A673 (cell line): ENCODE measurements at regions not wholly inside any gene's neighbourhood (a gene's known extent, or its start where the extent isn't known, plus 50 kb on each side); places are given as distances from the start of the nearest gene placed in this dataset.

ENCODE experiments used
- EZH2 ChIP-seq: fragments of 200-600 bp; sonication (generic); IDR thresholded peaks from 2 replicates; pipeline ENCODE4 v1.6.1; 2017; ENCODE audit warnings: borderline replicate concordance, low read depth, mild to moderate bottlenecking, mixed read lengths, antibody characterized with exemption, low read length; ENCODE audit not compliant: poor library complexity, severe bottlenecking
- TF ChIP-seq, protein P1 (sequence below): fragments of 300-800, 200-600 bp; sonication (generic); conservative IDR thresholded peaks from 2 replicates; pipeline ENCODE4 v1.5.1; 2017; ENCODE audit warnings: low read depth, mild to moderate bottlenecking, antibody characterized with exemption, low read length, moderate library complexity, mixed read lengths

DNA sequence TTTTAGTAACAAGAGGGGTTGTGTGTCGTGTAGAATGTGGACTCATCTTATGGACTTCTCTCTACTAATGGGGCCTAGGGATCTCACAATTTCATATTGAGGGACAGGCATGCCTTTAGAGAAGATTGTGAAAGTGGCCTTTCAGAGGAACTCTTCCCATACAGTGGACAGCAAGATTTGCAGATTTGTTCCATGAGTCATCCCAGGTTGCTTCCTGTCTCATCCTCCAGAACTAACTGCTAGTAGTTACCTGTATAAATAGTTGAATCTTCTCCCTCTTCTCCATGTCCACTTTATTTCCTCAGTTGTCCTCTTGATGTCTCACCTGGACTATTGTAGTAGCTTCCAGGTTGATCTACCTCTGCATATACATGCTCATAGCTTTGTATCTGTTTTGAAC is 997.5 kb upstream of the CTNND2 start:
- TF ChIP-seq, protein P1, sequence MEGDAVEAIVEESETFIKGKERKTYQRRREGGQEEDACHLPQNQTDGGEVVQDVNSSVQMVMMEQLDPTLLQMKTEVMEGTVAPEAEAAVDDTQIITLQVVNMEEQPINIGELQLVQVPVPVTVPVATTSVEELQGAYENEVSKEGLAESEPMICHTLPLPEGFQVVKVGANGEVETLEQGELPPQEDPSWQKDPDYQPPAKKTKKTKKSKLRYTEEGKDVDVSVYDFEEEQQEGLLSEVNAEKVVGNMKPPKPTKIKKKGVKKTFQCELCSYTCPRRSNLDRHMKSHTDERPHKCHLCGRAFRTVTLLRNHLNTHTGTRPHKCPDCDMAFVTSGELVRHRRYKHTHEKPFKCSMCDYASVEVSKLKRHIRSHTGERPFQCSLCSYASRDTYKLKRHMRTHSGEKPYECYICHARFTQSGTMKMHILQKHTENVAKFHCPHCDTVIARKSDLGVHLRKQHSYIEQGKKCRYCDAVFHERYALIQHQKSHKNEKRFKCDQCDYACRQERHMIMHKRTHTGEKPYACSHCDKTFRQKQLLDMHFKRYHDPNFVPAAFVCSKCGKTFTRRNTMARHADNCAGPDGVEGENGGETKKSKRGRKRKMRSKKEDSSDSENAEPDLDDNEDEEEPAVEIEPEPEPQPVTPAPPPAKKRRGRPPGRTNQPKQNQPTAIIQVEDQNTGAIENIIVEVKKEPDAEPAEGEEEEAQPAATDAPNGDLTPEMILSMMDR, result no peak
- TF ChIP-seq EZH2, result no peak
